IPS-20b (cell line): ENCODE measurements at regions not wholly inside any gene's neighbourhood (a gene's known extent, or its start where the extent isn't known, plus 50 kb on each side); places are given as distances from the start of the nearest gene placed in this dataset.

Experiments used
- H3K27ac ChIP-seq: one replicate; pipeline ENCODE4 v1.5.1; 2013; ENCODE audit warnings: low read length
- H3K27me3 ChIP-seq: 2 replicates; pipeline ENCODE4 v1.6.1; 2013; ENCODE audit warnings: mild to moderate bottlenecking, low read length, inconsistent platforms; ENCODE audit not compliant: insufficient read depth
- H3K36me3 ChIP-seq: 2 replicates; pipeline ENCODE4 v1.6.1; 2013; ENCODE audit warnings: low read depth, mild to moderate bottlenecking, inconsistent platforms, low read length, moderate library complexity; ENCODE audit not compliant: insufficient read depth
- H3K4me1 ChIP-seq: 2 replicates; pipeline ENCODE4 v1.6.1; 2013; ENCODE audit warnings: mild to moderate bottlenecking, control low read depth, inconsistent platforms, low read length, moderate library complexity; ENCODE audit not compliant: insufficient read depth
- H3K4me3 ChIP-seq: 2 replicates; pipeline ENCODE4 v1.5.1; 2013; ENCODE audit warnings: mild to moderate bottlenecking, low read length, inconsistent platforms
- H3K9ac ChIP-seq: 2 replicates; pipeline ENCODE4 v1.6.1; 2013; ENCODE audit warnings: low read depth, mild to moderate bottlenecking, inconsistent platforms, low read length, moderate library complexity
- H3K9me3 ChIP-seq: 2 replicates; pipeline ENCODE4 v1.6.1; 2013; ENCODE audit warnings: mild to moderate bottlenecking, low read depth, low read length, inconsistent platforms; ENCODE audit not compliant: insufficient read depth

GRCh38 chr10:37439826-37440225 is 314.4 kb downstream of the ANKRD30A start:
- Histone ChIP-seq H3K27me3 (no peaks in the 10 kb centered on the region), H3K27ac (no peak overlapping the region), H3K9me3 (no peaks in the 10 kb centered on the region), H3K4me1 (no peaks in the 10 kb centered on the region), H3K36me3 (no peaks in the 10 kb centered on the region), H3K4me3 (no peak overlapping the region), H3K9ac (no peak overlapping the region)

- Histone ChIP-seq H3K9me3 (no peaks in the 10 kb centered on the region), H3K36me3 (no peaks in the 10 kb centered on the region), H3K4me3 (no peak overlapping the region), H3K9ac (no peak overlapping the region), H3K27ac (no peak overlapping the region), H3K4me1 (no peaks in the 10 kb centered on the region), H3K27me3 (no peaks in the 10 kb centered on the region; the same call in 1 of the 2 replicates)
These were observed 311.0 kb downstream of the ANKRD30A start for GRCh38 chr10:37436357-37436756.

GRCh38 chr10:37434091-37434490 is 308.7 kb downstream of the ANKRD30A start:
- Histone ChIP-seq H3K4me1 (no peaks in the 10 kb centered on the region), H3K27ac (no peak overlapping the region), H3K36me3 (no peaks in the 10 kb centered on the region), H3K4me3 (no peak overlapping the region), H3K9me3 (no peaks in the 10 kb centered on the region; the same call in 1 of the 2 replicates), H3K27me3 (no peaks in the 10 kb centered on the region; the same call in 1 of the 2 replicates), H3K9ac (no peak overlapping the region)
